ENCODE measurements at regions not wholly inside any gene's neighbourhood (a gene's known extent, or its start where the extent isn't known, plus 50 kb on each side); places are given as distances from the start of the nearest gene placed in this dataset.
A peak's percentile ranks its signal among the peaks of the same experiment; 100 is the strongest.

DNA sequence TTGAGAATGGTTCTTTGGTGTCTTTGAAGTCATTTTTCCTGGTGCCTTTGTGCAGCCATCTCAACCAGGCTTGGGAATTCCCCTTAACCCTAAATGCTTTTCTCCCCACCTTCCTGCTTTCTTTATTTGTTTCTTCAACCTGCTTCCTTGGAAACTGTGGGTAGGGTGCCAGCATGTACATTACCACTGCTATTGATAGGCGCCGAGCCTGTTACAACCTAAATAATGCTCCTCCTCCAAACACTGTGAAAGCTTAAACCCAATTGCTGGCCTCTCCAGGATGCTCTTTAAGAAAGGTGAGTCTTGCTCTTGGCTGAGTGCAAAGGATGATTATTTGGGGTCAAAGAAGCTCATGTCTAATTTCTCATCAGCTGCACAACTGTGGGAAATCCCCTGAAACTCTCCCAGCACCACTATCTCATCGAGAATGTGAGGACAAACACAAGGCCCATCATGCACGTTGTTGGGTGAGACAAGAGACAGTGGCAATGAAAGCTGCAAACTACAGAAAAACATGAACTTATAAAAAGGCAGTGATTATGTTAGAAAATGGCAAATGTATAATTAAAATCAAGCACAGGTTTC lies 285.5 kb upstream of the IGFBP3 start:
- DNase-seq (ENCODE audit: low read depth), result peak; percentile 23
- TF ChIP-seq, protein P1, sequence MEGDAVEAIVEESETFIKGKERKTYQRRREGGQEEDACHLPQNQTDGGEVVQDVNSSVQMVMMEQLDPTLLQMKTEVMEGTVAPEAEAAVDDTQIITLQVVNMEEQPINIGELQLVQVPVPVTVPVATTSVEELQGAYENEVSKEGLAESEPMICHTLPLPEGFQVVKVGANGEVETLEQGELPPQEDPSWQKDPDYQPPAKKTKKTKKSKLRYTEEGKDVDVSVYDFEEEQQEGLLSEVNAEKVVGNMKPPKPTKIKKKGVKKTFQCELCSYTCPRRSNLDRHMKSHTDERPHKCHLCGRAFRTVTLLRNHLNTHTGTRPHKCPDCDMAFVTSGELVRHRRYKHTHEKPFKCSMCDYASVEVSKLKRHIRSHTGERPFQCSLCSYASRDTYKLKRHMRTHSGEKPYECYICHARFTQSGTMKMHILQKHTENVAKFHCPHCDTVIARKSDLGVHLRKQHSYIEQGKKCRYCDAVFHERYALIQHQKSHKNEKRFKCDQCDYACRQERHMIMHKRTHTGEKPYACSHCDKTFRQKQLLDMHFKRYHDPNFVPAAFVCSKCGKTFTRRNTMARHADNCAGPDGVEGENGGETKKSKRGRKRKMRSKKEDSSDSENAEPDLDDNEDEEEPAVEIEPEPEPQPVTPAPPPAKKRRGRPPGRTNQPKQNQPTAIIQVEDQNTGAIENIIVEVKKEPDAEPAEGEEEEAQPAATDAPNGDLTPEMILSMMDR (conservative IDR thresholded peaks at IDR 0.05; ENCODE audit: low read depth, low read length), result no peak
- no peak overlapping the region for H3K4me3 ChIP-seq (ENCODE audit: low read depth, low read length)

DNA sequence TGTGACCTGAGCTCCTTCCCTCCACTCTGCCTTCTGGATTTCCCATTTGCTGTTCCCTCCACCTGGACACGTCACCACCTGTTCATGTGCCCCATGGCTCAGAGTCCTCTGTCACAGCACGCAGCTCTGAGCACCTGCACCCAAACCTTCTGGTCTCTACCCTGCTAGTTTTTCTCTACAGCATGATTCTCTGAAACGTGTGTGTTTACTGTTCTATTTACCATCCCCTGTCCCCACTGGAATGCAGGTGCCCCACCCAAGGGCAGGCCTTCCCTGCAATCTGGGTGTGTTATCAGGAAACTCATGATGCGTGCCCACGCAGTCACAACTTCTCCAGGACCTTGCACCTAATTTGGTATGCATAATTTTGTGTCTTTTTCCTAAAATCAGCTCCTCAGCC lies 284.4 kb upstream of the IGFBP3 start:
- TF ChIP-seq, protein P1 (conservative IDR thresholded peaks at IDR 0.05; ENCODE audit: low read depth, low read length), result no peak
- DNase-seq (ENCODE audit: low read depth), result no peak
- H3K4me3 ChIP-seq (ENCODE audit: low read depth, low read length), result no peak overlapping the region

DNA sequence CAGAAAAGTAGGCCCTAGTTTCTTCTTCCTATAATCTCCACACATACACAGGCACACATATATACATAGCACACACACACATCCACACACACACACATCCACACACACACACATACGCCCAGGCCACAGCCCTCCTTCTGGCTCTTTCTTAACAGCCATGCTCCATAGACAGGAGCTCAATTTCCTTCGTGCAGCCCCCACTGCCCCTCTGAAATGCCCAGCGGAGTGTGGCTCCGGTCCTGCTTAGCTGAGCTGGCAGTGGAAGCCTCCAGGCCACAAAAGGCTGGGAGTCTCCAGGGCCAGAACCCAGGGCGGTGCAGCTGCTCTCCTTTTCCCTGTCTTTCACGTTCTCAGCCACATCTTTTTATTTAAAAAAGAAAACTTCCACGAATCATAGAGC lies 282.9 kb upstream of the IGFBP3 start:
- TF ChIP-seq, protein P1 (conservative IDR thresholded peaks at IDR 0.05; ENCODE audit: low read depth, low read length), result no peak
- no peak overlapping the region for H3K4me3 ChIP-seq (ENCODE audit: low read depth, low read length)

DNA sequence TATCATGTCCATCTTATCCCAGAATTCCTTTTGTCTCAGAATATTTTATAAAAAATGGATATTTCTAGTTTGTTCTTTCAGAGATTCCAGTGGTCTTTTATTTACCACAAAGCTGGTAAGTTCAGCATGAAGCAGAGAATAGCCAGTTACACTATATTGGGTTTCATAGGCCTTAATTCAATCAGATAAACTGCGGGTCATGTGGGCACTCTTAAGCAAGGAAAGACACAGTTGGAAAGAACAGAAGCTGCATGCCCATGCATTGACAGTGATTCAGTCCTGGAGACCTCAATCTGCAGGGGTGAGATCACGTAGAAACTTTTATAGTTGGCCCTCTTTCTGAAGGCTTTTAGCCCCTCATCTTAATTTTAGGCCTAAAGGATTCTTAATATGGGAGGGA lies 281.3 kb upstream of the IGFBP3 start:
- no peak overlapping the region for H3K4me3 ChIP-seq (ENCODE audit: low read depth, low read length)
- TF ChIP-seq, protein P1 (conservative IDR thresholded peaks at IDR 0.05; ENCODE audit: low read depth, low read length), result no peak
- no peak for DNase-seq (ENCODE audit: low read depth)

More for the DNA sequence above, 282.9 kb upstream of the IGFBP3 start:
- no peak for DNase-seq (ENCODE audit: low read depth)

DNA sequence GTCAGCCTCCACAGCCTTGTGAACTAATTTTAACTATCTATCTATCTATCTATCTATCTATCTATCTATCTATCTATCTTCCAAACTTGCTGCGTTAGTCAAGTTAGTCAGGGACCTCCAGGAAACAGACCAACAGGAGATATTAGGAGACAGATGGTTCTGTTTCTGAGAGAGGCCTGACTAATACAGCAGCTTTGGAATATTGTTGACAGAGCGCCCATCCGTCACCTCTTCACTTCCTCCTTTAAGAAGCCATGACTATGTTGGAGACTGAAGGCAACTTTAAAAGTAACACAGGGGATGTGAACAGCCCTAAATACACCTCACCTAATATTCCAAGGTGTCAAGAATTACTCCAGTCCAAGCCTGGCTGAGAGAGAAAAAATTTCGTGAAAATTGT lies 280.9 kb upstream of the IGFBP3 start:
- TF ChIP-seq, protein P1 (conservative IDR thresholded peaks at IDR 0.05; ENCODE audit: low read depth, low read length), result no peak
- no peak for DNase-seq (ENCODE audit: low read depth)
- H3K4me3 ChIP-seq (ENCODE audit: low read depth, low read length), result no peak overlapping the region

DNA sequence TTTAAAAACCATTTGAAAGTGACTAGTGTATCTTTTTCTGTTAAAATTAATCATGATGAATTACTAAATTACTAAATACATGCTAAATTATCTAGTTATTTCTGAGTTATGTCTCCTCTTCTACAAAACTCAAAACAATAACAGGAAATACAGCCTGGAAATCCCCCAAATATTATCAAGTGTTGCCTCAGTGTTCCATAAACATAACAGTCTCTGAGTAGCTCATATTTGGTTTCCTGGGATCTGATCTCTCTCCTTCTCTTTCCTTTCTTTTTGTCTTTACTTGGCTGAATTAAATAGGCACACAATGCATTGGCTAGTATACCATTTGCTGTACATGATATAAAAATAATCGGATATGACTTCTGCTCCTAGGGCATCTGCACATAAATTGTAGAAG lies 277.6 kb upstream of the IGFBP3 start:
- TF ChIP-seq, protein P1 (conservative IDR thresholded peaks at IDR 0.05; ENCODE audit: low read depth, low read length), result no peak
- peak; percentile 21 for DNase-seq (ENCODE audit: low read depth)
- H3K4me3 ChIP-seq (ENCODE audit: low read depth, low read length), result no peak overlapping the region

DNA sequence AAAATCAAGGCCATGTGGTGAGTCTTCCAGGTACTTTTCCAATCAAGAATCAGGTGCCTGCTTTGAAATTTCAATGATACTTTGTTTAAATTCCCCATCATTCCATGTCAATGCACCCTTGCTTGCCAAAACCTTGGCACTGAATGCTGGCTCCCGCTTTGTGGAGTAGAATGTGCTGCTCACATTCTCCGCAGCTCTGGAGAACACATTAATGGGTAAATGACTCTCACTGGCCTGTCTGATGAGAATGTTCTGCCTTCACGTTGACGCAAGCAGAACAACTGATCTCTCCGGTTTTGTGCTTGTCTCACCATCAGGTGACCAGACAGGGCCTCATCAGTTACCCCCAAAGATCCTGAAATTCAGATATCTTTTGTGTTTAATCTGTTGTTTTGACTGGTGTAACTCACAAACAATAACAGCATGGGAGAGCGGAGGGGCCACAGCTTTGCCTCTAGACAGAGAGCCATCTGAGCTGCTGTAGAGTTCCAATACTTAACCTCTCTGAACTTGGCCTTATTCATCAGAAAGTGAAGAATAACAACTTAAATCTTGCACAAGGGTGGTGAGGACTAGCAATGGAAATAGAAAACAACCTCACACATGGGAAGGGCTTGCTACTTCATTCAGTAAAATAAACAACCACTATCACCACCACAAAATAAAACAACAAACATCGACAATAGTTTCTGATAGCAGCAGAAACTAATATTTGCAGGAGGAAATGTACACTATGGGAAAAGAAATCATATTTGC lies 276.9 kb upstream of the IGFBP3 start:
- H3K4me3 ChIP-seq (ENCODE audit: low read depth, low read length), result no peak overlapping the region
- TF ChIP-seq, protein P1 (conservative IDR thresholded peaks at IDR 0.05; ENCODE audit: low read depth, low read length), result no peak
- peak; percentile 58 for DNase-seq (ENCODE audit: low read depth)
